ENCODE measurements at regions not wholly inside any gene's neighbourhood (a gene's known extent, or its start where the extent isn't known, plus 50 kb on each side); places are given as distances from the start of the nearest gene placed in this dataset.

- TF ChIP-seq, protein P1, sequence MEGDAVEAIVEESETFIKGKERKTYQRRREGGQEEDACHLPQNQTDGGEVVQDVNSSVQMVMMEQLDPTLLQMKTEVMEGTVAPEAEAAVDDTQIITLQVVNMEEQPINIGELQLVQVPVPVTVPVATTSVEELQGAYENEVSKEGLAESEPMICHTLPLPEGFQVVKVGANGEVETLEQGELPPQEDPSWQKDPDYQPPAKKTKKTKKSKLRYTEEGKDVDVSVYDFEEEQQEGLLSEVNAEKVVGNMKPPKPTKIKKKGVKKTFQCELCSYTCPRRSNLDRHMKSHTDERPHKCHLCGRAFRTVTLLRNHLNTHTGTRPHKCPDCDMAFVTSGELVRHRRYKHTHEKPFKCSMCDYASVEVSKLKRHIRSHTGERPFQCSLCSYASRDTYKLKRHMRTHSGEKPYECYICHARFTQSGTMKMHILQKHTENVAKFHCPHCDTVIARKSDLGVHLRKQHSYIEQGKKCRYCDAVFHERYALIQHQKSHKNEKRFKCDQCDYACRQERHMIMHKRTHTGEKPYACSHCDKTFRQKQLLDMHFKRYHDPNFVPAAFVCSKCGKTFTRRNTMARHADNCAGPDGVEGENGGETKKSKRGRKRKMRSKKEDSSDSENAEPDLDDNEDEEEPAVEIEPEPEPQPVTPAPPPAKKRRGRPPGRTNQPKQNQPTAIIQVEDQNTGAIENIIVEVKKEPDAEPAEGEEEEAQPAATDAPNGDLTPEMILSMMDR (IDR thresholded peaks at IDR 0.05; ENCODE audit: borderline replicate concordance, control extremely low read depth, extremely low read depth, insufficient read depth, missing control alignments) = peak; percentile 20
- in situ Hi-C loops (cut with MboI; ENCODE audit: low sequenced_read_pairs, unreplicated experiment) = no loop called here
- DNase-seq (ENCODE audit: low spot score) = no peak
Observed at GRCh38 chr2:117536139-117536538, 278.4 kb upstream of the DDX18 start.

DNA sequence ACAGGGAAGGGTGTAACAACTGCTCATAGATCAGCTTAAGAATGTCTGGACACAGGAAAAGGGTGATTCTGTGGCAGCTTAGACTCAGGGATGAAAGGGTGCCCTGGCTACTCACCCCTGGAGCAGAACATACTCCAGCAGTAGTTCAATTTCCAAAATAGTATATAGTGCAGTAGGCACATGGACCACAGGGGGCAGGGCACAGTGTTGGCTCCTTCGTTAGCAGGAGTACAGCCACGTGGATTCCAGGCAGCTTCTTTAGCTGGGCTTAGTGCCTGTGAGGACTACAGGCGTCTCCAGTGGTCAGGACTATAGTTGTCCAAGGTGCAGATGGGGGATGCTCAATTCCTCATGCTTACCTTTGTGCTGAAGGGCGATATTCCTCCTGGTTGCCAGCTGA, 277.5 kb upstream of the DDX18 start:
- in situ Hi-C loops (cut with MboI; ENCODE audit: low sequenced_read_pairs, unreplicated experiment) = no loop called here
- DNase-seq (ENCODE audit: low spot score) = no peak

GRCh38 chr2:117551858-117552257, 262.6 kb upstream of the DDX18 start:
- TF ChIP-seq, protein P1 (IDR thresholded peaks at IDR 0.05; ENCODE audit: borderline replicate concordance, control extremely low read depth, extremely low read depth, insufficient read depth, missing control alignments) = no peak
- DNase-seq (ENCODE audit: low spot score) = no peak

More for the DNA sequence above, 277.5 kb upstream of the DDX18 start:
- TF ChIP-seq, protein P1 (IDR thresholded peaks at IDR 0.05; ENCODE audit: borderline replicate concordance, control extremely low read depth, extremely low read depth, insufficient read depth, missing control alignments) = no peak

GRCh38 chr2:117553448-117553847, 261.0 kb upstream of the DDX18 start:
- in situ Hi-C loops (cut with MboI; ENCODE audit: low sequenced_read_pairs, unreplicated experiment) = no loop called here
- TF ChIP-seq, protein P1 (IDR thresholded peaks at IDR 0.05; ENCODE audit: borderline replicate concordance, control extremely low read depth, extremely low read depth, insufficient read depth, missing control alignments) = no peak
- DNase-seq (ENCODE audit: low spot score) = no peak

More at GRCh38 chr2:117551858-117552257, 262.6 kb upstream of the DDX18 start:
- in situ Hi-C loops (cut with MboI; ENCODE audit: low sequenced_read_pairs, unreplicated experiment) = no loop called here

DNA sequence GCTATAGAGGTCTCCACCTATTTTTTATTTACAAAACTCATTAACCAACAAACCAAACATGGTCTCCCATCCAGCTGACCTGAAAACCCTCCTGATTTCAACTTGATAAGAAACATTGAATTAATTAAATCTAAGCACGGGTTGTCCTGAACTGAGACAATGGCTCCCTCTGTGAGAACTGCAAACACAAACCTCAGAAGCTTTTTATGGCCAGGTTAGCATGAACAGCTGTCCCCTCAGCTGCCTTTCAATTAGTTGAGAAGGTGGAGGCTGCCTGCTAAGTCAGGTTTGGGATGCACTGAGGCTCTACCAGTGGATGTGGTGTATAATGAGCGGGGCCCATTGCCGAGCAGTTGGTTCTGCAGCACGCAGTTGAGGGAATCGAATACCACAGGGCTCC, 258.5 kb upstream of the DDX18 start:
- DNase-seq (ENCODE audit: low spot score) = no peak
- in situ Hi-C loops (cut with MboI; ENCODE audit: low sequenced_read_pairs, unreplicated experiment) = no loop called here
- TF ChIP-seq, protein P1 (IDR thresholded peaks at IDR 0.05; ENCODE audit: borderline replicate concordance, control extremely low read depth, extremely low read depth, insufficient read depth, missing control alignments) = no peak

GRCh38 chr2:117557626-117558025, 256.9 kb upstream of the DDX18 start:
- in situ Hi-C loops (cut with MboI; ENCODE audit: low sequenced_read_pairs, unreplicated experiment) = no loop called here
- TF ChIP-seq, protein P1 (IDR thresholded peaks at IDR 0.05; ENCODE audit: borderline replicate concordance, control extremely low read depth, extremely low read depth, insufficient read depth, missing control alignments) = no peak
- DNase-seq (ENCODE audit: low spot score) = no peak

- TF ChIP-seq, protein P1 (IDR thresholded peaks at IDR 0.05; ENCODE audit: borderline replicate concordance, control extremely low read depth, extremely low read depth, insufficient read depth, missing control alignments) = no peak
- no peak for DNase-seq (ENCODE audit: low spot score)
- in situ Hi-C loops (cut with MboI; ENCODE audit: low sequenced_read_pairs, unreplicated experiment) = no loop called here
Observed at GRCh38 chr2:117562654-117563053, 251.8 kb upstream of the DDX18 start.

All from GM13976 (cell line).